H1 (cell line): ENCODE measurements at regions not wholly inside any gene's neighbourhood (a gene's known extent, or its start where the extent isn't known, plus 50 kb on each side); places are given as distances from the start of the nearest gene placed in this dataset.

ENCODE experiments used
- CTCF ChIA-PET: fragments of 300-600 bp; sonication (Branson Sonifier 250); formaldehyde crosslinking; loops from one replicate; lab custom pipeline; 2021; ENCODE audit not compliant: partially characterized antibody; lab: Charles Lee
- POLR2A ChIA-PET: fragments of 300-600 bp; sonication (Branson Sonifier 250); formaldehyde crosslinking; loops from one replicate; lab custom pipeline; 2021; ENCODE audit warnings: inconsistent platforms; ENCODE audit not compliant: partially characterized antibody; lab: Charles Lee
- DNase-seq, 2 experiments: peaks; one replicate each; pipeline versions ENCODE4 v3.0.0 to v3.0.0-alpha.2; 2010 to 2022; ENCODE audit warnings: low spot score in 2 of 2, low read depth in 1 of 2, mixed read lengths in 1 of 2
- FAIRE-seq: peaks from 2 replicates; lab custom pipeline; 2011; peaks lifted over from hg19 to GRCh38; lab: Jason Lieb, UNC
- H2AFZ ChIP-seq: 2 replicates; pipeline ENCODE4 v1.8.1; 2012; ENCODE audit warnings: low read length, inconsistent platforms
- H2AK5ac ChIP-seq: 2 replicates; pipeline ENCODE4 v1.6.1; 2013; ENCODE audit warnings: low read depth, low read length
- H2BK120ac ChIP-seq: replicated peaks from 2 replicates; pipeline ENCODE3; 2013; ENCODE audit warnings: low read depth, low read length, inconsistent platforms
- H2BK12ac ChIP-seq: 2 replicates; pipeline ENCODE4 v1.6.1; 2013; ENCODE audit warnings: low read depth, low read length
- H2BK15ac ChIP-seq: 2 replicates; pipeline ENCODE4 v1.6.1; 2013; ENCODE audit warnings: low read length
- H2BK20ac ChIP-seq: 2 replicates; pipeline ENCODE4 v1.6.1; 2013; ENCODE audit warnings: low read length
- H2BK5ac ChIP-seq: 2 replicates; pipeline ENCODE4 v1.6.1; 2013; ENCODE audit warnings: low read depth, low read length
- H3K14ac ChIP-seq: 2 replicates; pipeline ENCODE4 v1.6.1; 2013; ENCODE audit warnings: inconsistent platforms; ENCODE audit not compliant: insufficient read length
- H3K18ac ChIP-seq: 2 replicates; pipeline ENCODE4 v1.6.1; 2013; ENCODE audit warnings: low read length; ENCODE audit errors: extremely low read depth
- H3K23ac ChIP-seq: 2 replicates; pipeline ENCODE4 v1.6.1; 2013; ENCODE audit warnings: inconsistent platforms; ENCODE audit not compliant: insufficient read length
- H3K23me2 ChIP-seq: 2 replicates; pipeline ENCODE4 v1.6.1; 2013; ENCODE audit warnings: low read depth, low read length
- H3K27ac ChIP-seq: 2 replicates; pipeline ENCODE4 v1.6.1; 2011; ENCODE audit warnings: low read depth, low read length, inconsistent platforms
- H3K27me3 ChIP-seq, 4 experiments: replicated peaks in 1 of 4; 1 replicate in 1 of 4; 2 replicates in 3 of 4; pipeline versions ENCODE4 v1.6.1 to v1.8.1; 2011 to 2013; ENCODE audit warnings: low read length in 3 of 4, mild to moderate bottlenecking in 3 of 4, inconsistent platforms in 2 of 4, mixed read lengths in 2 of 4, moderate library complexity in 1 of 4; ENCODE audit not compliant: control insufficient read depth in 3 of 4, insufficient read depth in 3 of 4; ENCODE audit errors: extremely low read depth in 1 of 4
- H3K36me3 ChIP-seq, 4 experiments: 2 replicates each; pipeline versions ENCODE4 v1.6.1 to v1.8.1; 2011 to 2013; ENCODE audit warnings: mild to moderate bottlenecking in 4 of 4, low read length in 3 of 4, moderate library complexity in 2 of 4, control low read depth in 1 of 4, inconsistent platforms in 1 of 4; ENCODE audit not compliant: insufficient read depth in 4 of 4, control insufficient read depth in 2 of 4
- H3K4ac ChIP-seq: replicated peaks from 2 replicates; pipeline ENCODE3; 2013; ENCODE audit warnings: low read length, low read depth, mixed read lengths, inconsistent platforms; ENCODE audit not compliant: insufficient read length
- H3K4me1 ChIP-seq, 4 experiments: replicated peaks in 1 of 4; 1 replicate in 1 of 4; 2 replicates in 3 of 4; pipeline versions ENCODE4 v1.6.1 to v1.8.1; 2011 to 2013; ENCODE audit warnings: low read length in 3 of 4, inconsistent platforms in 2 of 4, mixed read lengths in 1 of 4; ENCODE audit not compliant: insufficient read depth in 4 of 4, control insufficient read depth in 3 of 4
- H3K4me2 ChIP-seq, 2 experiments: 2 replicates each; pipeline versions ENCODE4 v1.6.1 to v1.8.1; 2011 to 2013; ENCODE audit warnings: low read depth in 2 of 2, low read length in 2 of 2, control low read depth in 1 of 2, inconsistent platforms in 1 of 2, mild to moderate bottlenecking in 1 of 2; ENCODE audit not compliant: insufficient read depth in 1 of 2
- H3K4me3 ChIP-seq, 4 experiments: fragments of 200-600, 300-600 bp in 1 of 4; sonication (generic), shearing (Covaris generic), sonication (Bioruptor Twin) in 1 of 4; 2 replicates each; pipeline versions ENCODE4 v1.5.1 to v1.8.1; 2011 to 2016; ENCODE audit warnings: low read length in 4 of 4, low read depth in 3 of 4, control low read depth in 2 of 4, inconsistent platforms in 2 of 4, mild to moderate bottlenecking in 2 of 4, mixed read lengths in 1 of 4, moderate library complexity in 1 of 4; ENCODE audit not compliant: insufficient read depth in 2 of 4; ENCODE audit errors: extremely low read depth in 1 of 4
- H3K56ac ChIP-seq: replicated peaks from 2 replicates; pipeline ENCODE3; 2013; ENCODE audit warnings: low read depth, mild to moderate bottlenecking, mixed read lengths, low read length, inconsistent platforms; ENCODE audit not compliant: insufficient read length
- H3K79me1 ChIP-seq: 2 replicates; pipeline ENCODE4 v1.6.1; 2013; ENCODE audit warnings: low read depth, low read length, control low read depth
- H3K79me2 ChIP-seq, 2 experiments: 2 replicates each; pipeline versions ENCODE4 v1.6.1 to v1.8.1; 2012 to 2013; ENCODE audit warnings: low read length in 2 of 2, mild to moderate bottlenecking in 2 of 2, inconsistent platforms in 1 of 2; ENCODE audit not compliant: insufficient read depth in 2 of 2, control insufficient read depth in 1 of 2
- H3K9ac ChIP-seq, 4 experiments: replicated peaks in 1 of 4; 1 replicate in 1 of 4; 2 replicates in 3 of 4; pipeline versions ENCODE4 v1.6.1 to v1.8.1; 2011 to 2013; ENCODE audit warnings: low read depth in 3 of 4, low read length in 3 of 4, control low read depth in 2 of 4, mild to moderate bottlenecking in 2 of 4, moderate library complexity in 2 of 4, inconsistent platforms in 1 of 4; ENCODE audit errors: extremely low read depth in 1 of 4
- H3K9me3 ChIP-seq, 2 experiments: 2 replicates each; pipeline versions ENCODE4 v1.6.1 to v1.8.1; 2012 to 2013; ENCODE audit warnings: mild to moderate bottlenecking in 2 of 2, moderate library complexity in 2 of 2, control low read depth in 1 of 2, inconsistent platforms in 1 of 2, low read depth in 1 of 2, low read length in 1 of 2, mixed read lengths in 1 of 2; ENCODE audit not compliant: insufficient read depth in 2 of 2
- H4K20me1 ChIP-seq, 2 experiments: replicated peaks in 1 of 2; 2 replicates each; pipeline versions ENCODE3 to v1.8.1; 2011 to 2013; ENCODE audit warnings: inconsistent platforms in 2 of 2, low read length in 2 of 2, mild to moderate bottlenecking in 1 of 2; ENCODE audit not compliant: insufficient read depth in 2 of 2, control insufficient read depth in 1 of 2
- H4K5ac ChIP-seq: 2 replicates; pipeline ENCODE4 v1.6.1; 2013; ENCODE audit warnings: low read length, low read depth, mixed read lengths, inconsistent platforms; ENCODE audit not compliant: insufficient read length
- H4K8ac ChIP-seq: 2 replicates; pipeline ENCODE4 v1.8.0; 2013; ENCODE audit warnings: mild to moderate bottlenecking, moderate library complexity, low read length, inconsistent platforms; ENCODE audit not compliant: insufficient read depth; ENCODE audit errors: extremely low read depth
- H4K91ac ChIP-seq: replicated peaks from 2 replicates; pipeline ENCODE3; 2013; ENCODE audit warnings: low read length, mixed read lengths, inconsistent platforms; ENCODE audit not compliant: insufficient read length
- CHD2 ChIP-seq: IDR thresholded peaks from 2 replicates; pipeline ENCODE4 v1.6.1; 2012; ENCODE audit warnings: low read length, improper control_type of control experiment
- HDAC2 ChIP-seq, 2 experiments: fragments of 300-600 bp in 1 of 2; sonication (generic) in 1 of 2; IDR thresholded peaks; 2 replicates each; pipeline ENCODE4 v1.6.1; 2011 to 2012; ENCODE audit warnings: low read depth in 2 of 2, low read length in 2 of 2, mild to moderate bottlenecking in 2 of 2, moderate library complexity in 2 of 2, borderline replicate concordance in 1 of 2, inconsistent platforms in 1 of 2
- POU5F1 ChIP-seq: IDR thresholded peaks from 2 replicates; pipeline ENCODE4 v1.6.1; 2011; ENCODE audit warnings: low read depth, mild to moderate bottlenecking, low read length, moderate library complexity
- WGBS, 2 experiments: shearing (Covaris generic) in 1 of 2; methylation state at CpG; one replicate each; pipeline versions ENCODE4 v1.1.6 to v1.1.7; 2013 to 2015; ENCODE audit warnings: low lambda C conversion rate in 2 of 2, mixed read lengths in 2 of 2, inconsistent platforms in 1 of 2, low coverage in 1 of 2, missing lambda C conversion rate in 1 of 2; ENCODE audit not compliant: insufficient replicate concordance in 2 of 2, insufficient coverage in 1 of 2, insufficient read length in 1 of 2; ENCODE audit errors: extremely low coverage in 1 of 2, missing lambda C conversion rate in 1 of 2; 5-methylcytosine and 5-hydroxymethylcytosine counted together

DNA sequence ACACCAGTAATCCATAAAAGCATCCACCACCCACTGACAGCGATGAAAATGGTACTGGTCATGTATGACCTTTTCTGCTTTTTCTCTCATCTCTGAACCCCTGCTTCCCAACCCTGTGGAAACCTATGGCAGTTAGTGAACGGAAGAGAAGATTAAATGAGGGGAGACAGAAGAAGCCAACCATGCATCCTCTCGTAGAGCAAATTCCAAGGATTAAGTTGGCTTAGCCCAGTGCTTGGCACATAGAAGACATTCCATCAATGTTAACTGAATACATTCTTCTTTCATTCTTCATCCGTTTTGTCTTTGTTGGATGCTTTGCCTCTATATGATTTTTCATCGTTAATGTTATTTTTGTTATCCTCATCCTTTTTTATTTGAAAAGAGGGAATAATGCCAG, 339.7 kb upstream of the FLRT2 start:
- H2AK5ac ChIP-seq, result no peak overlapping the region
- no peaks in the 10 kb centered on the region for H3K27me3 ChIP-seq
- FAIRE-seq (no peak), DNase-seq (no peak)
- H3K4me2 ChIP-seq, result no peak overlapping the region
- no peaks in the 10 kb centered on the region for H3K79me1 ChIP-seq
- no peaks in the 10 kb centered on the region for H3K4me1 ChIP-seq
- no peak overlapping the region for H3K18ac ChIP-seq
- no peak overlapping the region for H2BK15ac ChIP-seq
- H4K20me1 ChIP-seq, result no peaks in the 10 kb centered on the region
- no peak overlapping the region for H3K4me3 ChIP-seq
- H2BK12ac ChIP-seq, result no peak overlapping the region
- H4K5ac ChIP-seq, result no peak overlapping the region
- H2AFZ ChIP-seq, result no peak overlapping the region
- no peak overlapping the region for H4K8ac ChIP-seq
- no peak for TF ChIP-seq CHD2
- TF ChIP-seq POU5F1, result no peak
- TF ChIP-seq HDAC2 (IDR thresholded peaks at IDR 0.05; ENCODE audit: borderline replicate concordance in 1 of 2, low read depth in 2 of 2, low read length in 2 of 2), result no peak
- H3K23me2 ChIP-seq, result no peaks in the 10 kb centered on the region
- no peak overlapping the region for H3K4ac ChIP-seq
- H3K14ac ChIP-seq, result no peak overlapping the region
- no peaks in the 10 kb centered on the region for H3K36me3 ChIP-seq
- H2BK5ac ChIP-seq, result no peak overlapping the region
- no peak overlapping the region for H2BK120ac ChIP-seq
- H3K56ac ChIP-seq, result no peak overlapping the region
- no peak overlapping the region for H3K9ac ChIP-seq
- no peaks in the 10 kb centered on the region for H3K79me2 ChIP-seq
- H3K9me3 ChIP-seq, result no peaks in the 10 kb centered on the region
- 96% methylated on average over 5 of the region's 5 CpGs; no CpG with 5 or more reads in 1 of the 2 experiments for WGBS, 2 experiments
- no peak overlapping the region for H3K27ac ChIP-seq
- H2BK20ac ChIP-seq, result no peak overlapping the region
- CTCF ChIA-PET, result no interaction called here
- H4K91ac ChIP-seq, result no peak overlapping the region
- POLR2A ChIA-PET, result no interaction called here
- H3K23ac ChIP-seq, result no peak overlapping the region
